ENCODE measurements at regions not wholly inside any gene's neighbourhood (a gene's known extent, or its start where the extent isn't known, plus 50 kb on each side); places are given as distances from the start of the nearest gene placed in this dataset.

DNA sequence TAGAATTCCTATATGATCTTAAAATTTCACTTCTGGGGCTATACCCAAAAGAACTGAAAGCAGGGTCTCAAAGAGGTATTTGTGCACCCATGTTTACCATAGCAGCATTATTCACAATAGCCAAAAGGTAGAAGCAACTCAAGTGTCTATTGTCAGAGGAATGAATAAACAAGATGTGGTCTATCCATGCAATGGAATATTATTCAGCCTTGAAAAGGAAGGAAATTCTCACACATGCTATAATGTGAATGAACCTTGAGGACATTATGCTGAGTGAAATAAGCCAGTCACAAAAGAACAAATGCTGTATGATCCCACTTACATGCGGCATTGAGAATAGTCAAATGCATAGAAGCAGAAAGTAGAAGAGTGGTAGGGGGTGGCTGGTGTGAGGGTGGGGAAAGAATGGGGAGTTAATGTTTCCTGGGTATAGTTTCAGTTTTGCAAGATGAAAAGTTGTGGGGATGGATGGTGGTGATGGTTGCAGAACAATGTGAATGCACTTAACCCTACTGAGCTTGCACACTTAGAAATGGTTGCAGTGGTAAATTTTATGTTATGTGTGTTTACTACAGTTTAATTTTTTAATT is 122.4 kb downstream of the TOMM20 start:
- TF ChIP-seq, protein P1, sequence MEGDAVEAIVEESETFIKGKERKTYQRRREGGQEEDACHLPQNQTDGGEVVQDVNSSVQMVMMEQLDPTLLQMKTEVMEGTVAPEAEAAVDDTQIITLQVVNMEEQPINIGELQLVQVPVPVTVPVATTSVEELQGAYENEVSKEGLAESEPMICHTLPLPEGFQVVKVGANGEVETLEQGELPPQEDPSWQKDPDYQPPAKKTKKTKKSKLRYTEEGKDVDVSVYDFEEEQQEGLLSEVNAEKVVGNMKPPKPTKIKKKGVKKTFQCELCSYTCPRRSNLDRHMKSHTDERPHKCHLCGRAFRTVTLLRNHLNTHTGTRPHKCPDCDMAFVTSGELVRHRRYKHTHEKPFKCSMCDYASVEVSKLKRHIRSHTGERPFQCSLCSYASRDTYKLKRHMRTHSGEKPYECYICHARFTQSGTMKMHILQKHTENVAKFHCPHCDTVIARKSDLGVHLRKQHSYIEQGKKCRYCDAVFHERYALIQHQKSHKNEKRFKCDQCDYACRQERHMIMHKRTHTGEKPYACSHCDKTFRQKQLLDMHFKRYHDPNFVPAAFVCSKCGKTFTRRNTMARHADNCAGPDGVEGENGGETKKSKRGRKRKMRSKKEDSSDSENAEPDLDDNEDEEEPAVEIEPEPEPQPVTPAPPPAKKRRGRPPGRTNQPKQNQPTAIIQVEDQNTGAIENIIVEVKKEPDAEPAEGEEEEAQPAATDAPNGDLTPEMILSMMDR (IDR thresholded peaks at IDR 0.05): no peak
- no peak for TF ChIP-seq POLR2AphosphoS5 (IDR thresholded peaks at IDR 0.05)

Data from transverse colon (tissue), 4 donors.